SU-DHL-6 (cell line): ENCODE measurements at regions not wholly inside any gene's neighbourhood (a gene's known extent, or its start where the extent isn't known, plus 50 kb on each side); places are given as distances from the start of the nearest gene placed in this dataset.

Experiments
- CTCF ChIP-seq: fragments of 200-600 bp; sonication (generic); IDR thresholded peaks from one replicate; pipeline ENCODE4 v1.5.1; 2017; ENCODE audit warnings: antibody characterized with exemption, mild to moderate bottlenecking, low read length, moderate library complexity; ENCODE audit not compliant: insufficient read depth, poor library complexity, severe bottlenecking
- EZH2phosphoT487 ChIP-seq: fragments of 200-600 bp; sonication (generic), shearing (Covaris generic); conservative IDR thresholded peaks from 2 replicates; pipeline ENCODE4 v1.6.1; 2018; ENCODE audit warnings: mild to moderate bottlenecking, antibody characterized with exemption, low read length, moderate library complexity, mixed read lengths

- TF ChIP-seq CTCF: no peak
- no peak for TF ChIP-seq EZH2phosphoT487
Measured at GRCh38 chr6:54519161-54519560, 210.9 kb downstream of the TINAG start.
